Caki2 (cell line): ENCODE measurements at regions not wholly inside any gene's neighbourhood (a gene's known extent, or its start where the extent isn't known, plus 50 kb on each side); places are given as distances from the start of the nearest gene placed in this dataset.
"Not testable (repeated sequence)": the region's sequence is repeated elsewhere in the genome, so short reads cannot be mapped to it uniquely, and the experiment has no call there.

Experiments
- DNase-seq: peaks from one replicate; pipeline ENCODE4 v3.0.0-alpha.2; 2015; ENCODE audit warnings: low read depth
- in situ Hi-C: cut with HindIII; loops from 2 replicates; pipeline ENCODE4 v1.10.0; 2016; ENCODE audit warnings: low sequenced_read_pairs, low pct_unique_long_range_greater_than_20kb, mixed read lengths

DNA sequence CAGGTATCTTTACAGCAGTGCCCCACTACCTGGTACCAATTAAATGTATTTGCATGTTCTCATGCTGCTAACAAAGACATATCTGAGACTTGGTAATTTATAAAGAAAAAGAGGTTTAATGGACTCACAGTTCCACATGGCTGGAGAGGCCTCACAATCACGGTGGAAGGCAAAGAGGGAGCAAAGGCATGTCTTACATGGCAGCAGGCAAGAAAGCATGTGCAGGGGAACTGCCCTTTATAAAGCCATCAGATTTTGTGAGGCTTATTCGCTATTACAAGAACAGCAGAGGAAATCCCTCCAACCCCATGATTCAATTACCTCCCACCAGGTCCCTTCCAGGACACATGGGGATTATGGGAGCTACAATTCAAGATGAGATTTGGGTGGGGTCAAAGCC, 512.1 kb upstream of the ADGRB3 start:
- DNase-seq, in situ Hi-C loops: not testable (repeated sequence)

DNA sequence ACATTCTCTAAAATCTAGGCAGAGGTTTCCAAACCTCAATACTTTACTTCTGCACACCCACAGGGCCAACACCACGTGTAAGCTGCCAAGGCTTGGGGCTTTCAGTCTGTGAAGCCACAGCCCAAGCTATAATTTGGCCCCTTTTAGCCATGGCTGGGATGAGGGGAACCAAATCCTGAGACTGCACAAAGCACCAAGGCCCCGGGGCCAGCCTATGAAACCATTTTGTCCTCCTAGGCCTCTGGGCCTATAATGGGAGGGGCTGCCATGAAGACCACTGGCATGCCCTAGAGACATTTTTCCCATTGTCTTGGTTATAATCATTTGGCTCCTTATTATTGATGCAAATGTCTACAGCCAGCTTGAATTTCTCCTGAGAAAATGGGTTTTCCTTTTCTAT, 513.0 kb upstream of the ADGRB3 start:
- in situ Hi-C loops, result no loop called here
- DNase-seq, result no peak

GRCh38 chr6:68120954-68121353, 514.1 kb upstream of the ADGRB3 start:
- in situ Hi-C loops, DNase-seq: not testable (repeated sequence)

GRCh38 chr6:68114463-68115047, 520.5 kb upstream of the ADGRB3 start:
- in situ Hi-C loops, result no loop called here
- no peak for DNase-seq

- in situ Hi-C loops, result no loop called here
- peak; percentile 44 for DNase-seq
These were observed 526.7 kb upstream of the ADGRB3 start for GRCh38 chr6:68108233-68108835.

DNA sequence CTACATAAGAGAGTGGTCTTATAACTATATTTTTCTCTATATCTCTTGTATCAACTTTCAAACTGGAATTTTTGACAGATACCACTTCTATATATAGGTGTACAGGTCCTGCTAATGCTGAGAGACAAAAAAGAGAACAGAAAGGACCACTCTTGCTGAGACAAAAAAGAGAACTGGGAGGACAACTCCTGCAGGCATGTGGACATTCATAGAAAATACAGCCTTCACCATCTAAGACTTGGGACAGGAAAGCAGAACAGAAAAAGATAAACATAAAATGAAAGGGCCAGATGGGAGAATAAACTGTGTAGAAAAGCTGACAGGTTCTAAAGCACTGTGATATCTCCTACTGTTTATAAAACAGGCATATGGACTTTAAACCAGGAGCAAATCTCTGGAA, 541.0 kb upstream of the ADGRB3 start:
- DNase-seq, result no peak
- in situ Hi-C loops, result no loop called here

GRCh38 chr6:68087399-68088133, 547.5 kb upstream of the ADGRB3 start:
- no peak for DNase-seq
- in situ Hi-C loops, result no loop called here

GRCh38 chr6:68086199-68086598, 548.9 kb upstream of the ADGRB3 start:
- no peak for DNase-seq
- in situ Hi-C loops, result no loop called here

DNA sequence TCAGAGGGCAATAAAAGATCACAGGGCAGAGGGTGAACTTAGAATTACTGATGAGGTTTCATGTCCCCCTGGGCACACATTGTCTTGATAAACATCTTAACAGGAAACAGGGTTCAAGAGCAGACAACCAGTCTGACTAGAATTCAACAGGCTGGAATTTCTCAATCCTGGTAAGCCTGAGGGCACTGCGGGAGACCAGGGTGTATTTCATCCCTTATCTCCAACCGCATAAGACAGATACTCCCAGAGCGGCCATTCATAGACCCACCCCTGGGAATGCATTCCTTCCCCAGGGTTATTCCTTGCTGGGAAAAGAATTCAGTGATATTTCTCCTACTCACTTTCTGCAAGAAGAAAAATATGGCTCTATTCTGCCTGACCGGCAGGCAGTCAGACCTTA, 549.5 kb upstream of the ADGRB3 start:
- DNase-seq, in situ Hi-C loops: not testable (repeated sequence)

DNA sequence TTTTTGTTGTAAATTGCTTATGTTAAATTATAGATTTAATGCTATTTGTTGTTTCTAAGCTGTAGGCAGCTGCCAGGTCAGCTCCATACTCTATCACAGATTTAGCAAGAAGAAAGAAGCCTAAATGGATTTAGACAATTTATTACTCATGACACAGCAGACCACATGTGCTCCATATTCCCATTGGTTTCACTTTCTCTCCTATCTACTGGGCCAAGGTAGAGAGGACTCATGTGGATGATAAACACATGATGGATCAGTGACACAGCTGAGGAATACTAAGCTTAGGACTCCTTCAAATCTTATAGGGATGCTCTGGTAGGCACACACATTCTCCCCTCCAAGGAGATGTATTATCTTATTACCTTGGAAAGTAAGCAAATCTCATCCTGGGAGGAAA, 553.0 kb upstream of the ADGRB3 start:
- DNase-seq, result no peak
- in situ Hi-C loops, result no loop called here

DNA sequence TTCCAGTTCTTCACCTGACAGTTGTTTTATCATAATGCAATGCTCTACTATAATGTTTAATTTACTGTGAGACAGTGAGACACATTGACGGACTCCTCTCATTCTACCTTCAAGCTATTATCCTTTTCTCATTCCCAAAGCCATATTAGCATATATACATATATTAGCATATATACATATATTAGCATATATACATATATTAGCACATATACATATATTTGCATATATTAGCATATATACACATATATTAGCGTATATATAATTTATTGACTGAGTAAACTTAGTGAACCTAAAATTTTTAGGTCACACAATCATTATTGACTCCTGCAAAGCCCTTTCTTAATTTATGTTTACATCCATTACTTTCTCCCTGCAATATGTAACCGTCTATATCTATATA, 555.0 kb upstream of the ADGRB3 start:
- in situ Hi-C loops, result no loop called here
- DNase-seq, result no peak

DNA sequence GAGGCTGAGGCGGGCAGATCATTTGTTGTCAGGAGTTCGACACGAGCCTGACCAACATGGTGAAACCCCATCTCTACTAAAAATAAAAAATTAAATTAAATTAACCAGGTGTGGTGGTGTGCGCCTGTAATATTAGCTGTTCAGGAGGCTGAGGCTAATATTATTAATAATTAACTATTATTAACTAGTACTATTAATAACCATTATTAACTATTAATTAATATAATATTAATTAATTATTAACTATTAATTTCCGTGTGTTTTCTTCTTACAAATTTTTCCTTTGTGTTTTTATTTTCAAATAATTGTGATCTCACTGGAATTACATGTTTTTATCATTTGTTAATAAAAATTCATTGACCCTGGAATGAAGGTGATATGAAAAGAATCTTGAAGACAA, 557.4 kb upstream of the ADGRB3 start:
- in situ Hi-C loops, result no loop called here
- DNase-seq, result no peak

DNA sequence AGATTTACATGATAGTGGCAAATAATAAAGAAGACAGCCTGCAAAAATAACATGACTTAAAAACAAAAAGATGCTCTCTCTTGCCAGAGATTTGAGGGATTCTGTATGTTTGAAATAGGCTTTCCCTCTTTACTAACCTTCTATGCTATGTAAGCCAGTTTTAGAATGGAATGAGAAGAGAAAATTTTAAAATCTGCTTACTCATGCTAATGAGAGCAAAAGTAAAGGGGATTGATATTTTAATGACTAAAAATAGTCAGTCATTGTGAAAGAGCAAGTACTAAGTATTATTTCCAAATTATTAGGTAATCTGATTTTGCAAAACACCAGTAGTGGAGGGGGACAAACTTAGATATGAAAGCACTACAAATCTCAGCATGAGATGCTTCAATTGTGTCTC, 563.3 kb upstream of the ADGRB3 start:
- DNase-seq, result peak; percentile 2
- in situ Hi-C loops, result no loop called here

GRCh38 chr6:68069921-68070710, 565.0 kb upstream of the ADGRB3 start:
- no peak for DNase-seq
- in situ Hi-C loops, result no loop called here

- DNase-seq, result no peak
- in situ Hi-C loops, result no loop called here
These were observed 575.2 kb upstream of the ADGRB3 start for GRCh38 chr6:68059899-68060298.

- no peak for DNase-seq
- in situ Hi-C loops, result no loop called here
These were observed 575.8 kb upstream of the ADGRB3 start for GRCh38 chr6:68059261-68059660.

GRCh38 chr6:68056596-68056995, 578.5 kb upstream of the ADGRB3 start:
- in situ Hi-C loops, DNase-seq: not testable (repeated sequence)

GRCh38 chr6:68054756-68055155, 580.3 kb upstream of the ADGRB3 start:
- in situ Hi-C loops, result no loop called here
- DNase-seq, result no peak

DNA sequence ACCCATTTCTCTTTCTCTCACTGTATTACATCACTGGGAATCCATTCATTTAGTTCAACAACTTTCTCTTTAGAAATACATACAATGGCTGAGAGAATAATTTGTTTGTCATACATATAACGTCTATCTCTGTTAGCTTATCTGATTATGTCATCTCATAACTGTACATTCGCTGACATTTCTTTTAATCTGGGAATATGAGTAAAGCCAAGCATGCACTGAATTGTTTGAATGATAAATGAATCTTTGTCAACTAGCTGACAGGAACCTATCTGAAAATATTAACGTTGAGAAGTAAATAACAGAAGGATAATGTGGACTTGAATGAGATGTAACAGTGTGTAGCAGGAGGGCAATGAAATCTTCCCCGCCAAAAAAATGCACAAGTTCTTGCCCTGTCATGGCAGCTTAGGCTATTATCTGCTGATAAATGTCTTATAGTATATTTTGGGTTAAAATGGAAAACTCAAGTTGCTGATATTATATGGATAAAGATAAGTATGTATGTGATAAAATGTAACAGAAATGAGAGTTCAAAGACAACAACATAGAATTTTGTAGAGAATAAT, 581.2 kb upstream of the ADGRB3 start:
- no peak for DNase-seq
- in situ Hi-C loops, result no loop called here
